ENCODE measurements at regions not wholly inside any gene's neighbourhood (a gene's known extent, or its start where the extent isn't known, plus 50 kb on each side); places are given as distances from the start of the nearest gene placed in this dataset.

- no peak for TF ChIP-seq POLR2A (IDR thresholded peaks at IDR 0.05; ENCODE audit: low read depth, low read length)
- no peak for TF ChIP-seq CTCF (IDR thresholded peaks at IDR 0.05; ENCODE audit: extremely low read depth in 1 of 2, insufficient read depth in 1 of 2, low read depth in 1 of 2, low read length in 2 of 2)
- TF ChIP-seq POLR2AphosphoS5 (IDR thresholded peaks at IDR 0.05; ENCODE audit: insufficient read depth, low read depth, low read length), result no peak
- TF ChIP-seq EZH2 (IDR thresholded peaks at IDR 0.05; ENCODE audit: borderline replicate concordance, low read depth, low read length, severe bottlenecking), result no peak
- no peak for TF ChIP-seq MAX (IDR thresholded peaks at IDR 0.05; ENCODE audit: insufficient read depth, insufficient read length)
- no peak for TF ChIP-seq JUN (IDR thresholded peaks at IDR 0.05; ENCODE audit: borderline replicate concordance, insufficient read depth, insufficient read length, low read depth)
Measured at GRCh38 chr15:29457729-29458128, 188.1 kb upstream of the NSMCE3 start.
